GM12891 (cell line): ENCODE measurements at regions not wholly inside any gene's neighbourhood (a gene's known extent, or its start where the extent isn't known, plus 50 kb on each side); places are given as distances from the start of the nearest gene placed in this dataset.
"Not testable (repeated sequence)": the region's sequence is repeated elsewhere in the genome, so short reads cannot be mapped to it uniquely, and the experiment has no call there.

Experiments
- PAX5 ChIP-seq: IDR thresholded peaks from 2 replicates; pipeline ENCODE4 v1.6.1; 2011; ENCODE audit warnings: low read length, moderate library complexity, mild to moderate bottlenecking; ENCODE audit not compliant: insufficient read depth, severe bottlenecking
- POLR2A ChIP-seq: IDR thresholded peaks from 2 replicates; pipeline ENCODE4 v1.6.1; 2011; ENCODE audit warnings: low read depth, low read length, control low read depth
- POLR2AphosphoS5 ChIP-seq: IDR thresholded peaks from 2 replicates; pipeline ENCODE4 v1.6.1; 2011; ENCODE audit warnings: low read depth, low read length, control low read depth
- SPI1 ChIP-seq: IDR thresholded peaks from 2 replicates; pipeline ENCODE4 v1.6.1; 2011; ENCODE audit warnings: low read depth, low read length, control low read depth
- TAF1 ChIP-seq: IDR thresholded peaks from 2 replicates; pipeline ENCODE4 v1.6.1; 2011; ENCODE audit warnings: low read depth, low read length, control low read depth

DNA sequence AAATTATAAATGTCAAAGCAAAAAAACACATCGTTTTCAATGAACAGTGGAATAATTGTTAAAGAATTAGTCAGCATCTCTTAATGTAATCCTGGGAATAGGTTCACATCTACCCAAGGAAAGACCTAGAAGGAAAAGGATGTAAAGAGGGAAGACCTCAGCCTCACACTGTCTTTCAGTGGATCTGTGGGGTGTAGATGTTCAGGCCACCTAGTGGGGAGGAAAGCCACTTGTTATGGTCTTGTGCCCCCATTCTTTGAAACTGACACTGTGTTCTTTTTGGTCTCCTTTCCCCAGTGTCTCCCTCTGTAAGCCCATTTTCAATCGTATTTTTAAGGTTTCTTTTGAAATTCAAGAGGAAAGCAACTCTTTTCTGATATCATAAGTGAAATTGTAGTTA, 68.1 kb upstream of the ARL17B start:
- TF ChIP-seq POLR2AphosphoS5, POLR2A, TAF1, PAX5, SPI1: not testable (repeated sequence)
